GM21825 (cell line): ENCODE measurements at regions not wholly inside any gene's neighbourhood (a gene's known extent, or its start where the extent isn't known, plus 50 kb on each side); places are given as distances from the start of the nearest gene placed in this dataset.

ENCODE experiments used
- ATAC-seq: cut with Tn5 transposase; IDR thresholded peaks from one replicate; pipeline ENCODE4 v1.9.1; 2021; ENCODE audit warnings: mild to moderate bottlenecking, moderate library complexity; ENCODE audit not compliant: unreplicated experiment

DNA sequence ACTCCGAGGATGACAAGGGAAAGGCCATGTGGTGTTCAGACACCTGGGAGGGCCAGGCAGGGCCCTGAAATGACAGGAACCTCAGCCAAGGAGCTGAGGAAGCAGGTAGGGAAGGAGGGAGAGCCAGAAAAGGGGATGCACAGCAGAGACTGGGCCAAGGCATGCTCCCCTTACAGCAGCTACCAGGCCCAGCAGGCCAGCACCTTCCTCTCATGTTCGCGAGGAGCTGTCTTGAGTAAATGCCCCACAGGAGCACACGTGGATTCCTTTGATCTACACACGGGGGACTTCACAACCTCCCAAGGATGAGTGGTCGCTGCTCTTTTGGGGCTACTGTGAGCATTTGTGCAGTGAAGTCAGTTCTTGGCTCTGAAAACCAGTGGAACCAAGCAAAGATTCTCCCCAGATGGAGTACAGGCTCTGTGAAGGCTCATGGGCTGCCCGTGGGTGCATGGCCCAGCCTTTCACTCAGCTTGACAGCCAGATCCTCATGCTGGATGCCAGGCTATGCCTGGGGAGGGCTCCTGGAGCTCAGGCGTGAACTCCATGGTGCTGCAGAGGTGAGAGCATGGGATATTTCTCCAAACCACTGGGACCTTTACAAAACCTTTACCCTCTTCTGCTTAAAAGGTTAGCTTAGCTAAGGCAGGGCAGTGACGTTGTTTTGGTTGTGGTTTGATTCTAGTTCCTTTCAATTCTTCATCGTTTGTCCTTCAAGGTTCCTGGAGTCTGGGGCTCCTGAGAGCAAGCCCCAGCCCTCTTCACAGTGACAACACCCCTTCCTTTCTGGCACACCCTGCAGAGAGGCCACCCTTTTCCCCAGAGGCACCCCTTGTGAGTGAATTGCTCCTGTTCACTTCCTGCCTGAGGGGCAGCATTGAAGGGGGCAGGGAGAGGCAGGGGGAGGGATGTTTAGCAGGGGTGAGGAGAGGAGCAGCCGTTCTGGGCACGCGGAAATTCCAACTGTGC lies 74.2 kb upstream of the ZPBP start:
- ATAC-seq = peak; percentile 46

DNA sequence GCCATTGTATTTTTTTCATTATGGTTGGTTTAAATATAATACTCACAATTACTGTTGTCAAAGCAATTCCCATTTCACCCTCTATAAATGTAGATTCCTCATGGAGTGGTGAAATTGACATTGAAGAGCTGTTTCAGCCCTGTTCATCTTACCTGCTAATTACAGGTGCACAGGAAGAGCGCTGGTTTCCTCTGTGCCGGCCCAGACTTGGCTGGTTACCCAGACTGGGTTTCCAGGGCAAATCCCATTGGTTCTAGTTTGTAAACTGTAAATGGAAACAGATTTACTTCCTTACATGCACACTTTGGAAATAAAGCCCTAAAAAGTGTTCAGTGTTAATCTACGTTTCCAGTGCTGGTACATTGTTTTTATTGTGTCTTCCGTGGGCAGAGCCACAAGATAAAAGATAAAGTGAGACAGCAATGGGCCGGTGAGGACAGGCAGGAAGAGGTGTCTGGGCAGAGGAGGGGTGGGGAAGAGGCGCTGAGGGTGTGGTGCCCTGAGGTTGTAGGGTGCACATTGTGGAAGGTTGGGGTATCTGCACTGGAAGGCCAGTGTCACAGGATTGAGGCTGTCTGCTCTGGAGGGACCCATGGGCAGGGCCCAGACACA lies 71.6 kb upstream of the ZPBP start:
- ATAC-seq = no peak

DNA sequence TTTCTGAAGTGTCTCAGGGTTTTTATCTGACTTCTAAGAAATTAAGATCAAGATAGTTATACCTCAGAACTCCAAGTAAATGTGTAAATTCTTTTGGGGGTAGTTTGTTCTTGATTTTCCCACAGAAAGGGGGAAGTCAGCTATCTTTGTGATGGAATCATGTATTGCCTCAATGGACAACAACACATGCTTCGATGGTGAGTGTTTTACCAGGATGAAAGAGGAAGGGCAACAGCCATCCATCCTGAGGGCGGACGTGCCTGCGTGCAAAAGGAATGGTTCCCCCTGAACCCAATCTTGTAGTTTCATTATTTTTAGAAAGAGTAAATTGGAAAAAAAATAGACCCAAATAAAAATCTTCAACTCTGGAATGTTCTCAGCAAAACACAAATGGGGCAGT lies 67.2 kb upstream of the ZPBP start:
- ATAC-seq = no peak

DNA sequence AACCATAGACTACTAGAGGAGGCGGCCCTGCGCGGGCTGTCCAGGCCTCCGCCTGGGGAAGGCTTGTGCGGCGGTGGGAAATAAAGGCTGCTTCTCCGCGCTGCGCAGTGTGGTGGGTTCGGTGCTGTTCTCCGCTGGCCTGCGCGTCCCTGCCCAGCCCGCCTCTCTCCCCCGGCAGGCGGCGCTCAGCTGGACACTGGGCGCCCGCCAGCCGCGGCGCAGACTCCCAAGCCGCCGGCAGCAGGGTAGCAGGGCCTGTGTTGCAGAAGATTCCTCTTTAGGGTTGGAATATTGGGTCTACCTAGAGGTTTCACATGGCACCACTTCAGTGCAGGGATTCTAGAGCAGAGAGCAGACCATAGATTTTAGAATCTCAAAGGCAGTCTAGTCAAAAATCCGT lies 66.1 kb upstream of the ZPBP start:
- ATAC-seq = no peak

DNA sequence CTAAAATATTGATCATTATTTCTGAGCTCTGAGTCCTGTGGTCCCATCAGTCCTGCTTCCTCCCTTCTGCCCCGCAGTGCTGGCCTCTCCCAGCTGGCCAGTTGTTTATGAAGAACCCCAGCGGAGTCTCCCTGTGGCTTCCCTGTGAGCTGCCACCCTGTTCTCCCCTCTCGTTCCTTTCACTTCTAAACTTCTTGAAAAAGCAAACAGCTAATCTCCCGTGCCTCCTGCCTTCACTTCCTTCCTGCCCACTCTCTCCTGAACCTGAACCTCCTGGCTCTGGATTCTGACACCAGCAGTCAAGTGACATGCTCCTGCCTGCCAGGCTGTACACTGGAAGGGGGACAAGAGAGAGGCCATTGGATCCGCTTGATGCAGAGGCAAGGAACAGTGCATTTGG lies 63.7 kb upstream of the ZPBP start:
- ATAC-seq = no peak

DNA sequence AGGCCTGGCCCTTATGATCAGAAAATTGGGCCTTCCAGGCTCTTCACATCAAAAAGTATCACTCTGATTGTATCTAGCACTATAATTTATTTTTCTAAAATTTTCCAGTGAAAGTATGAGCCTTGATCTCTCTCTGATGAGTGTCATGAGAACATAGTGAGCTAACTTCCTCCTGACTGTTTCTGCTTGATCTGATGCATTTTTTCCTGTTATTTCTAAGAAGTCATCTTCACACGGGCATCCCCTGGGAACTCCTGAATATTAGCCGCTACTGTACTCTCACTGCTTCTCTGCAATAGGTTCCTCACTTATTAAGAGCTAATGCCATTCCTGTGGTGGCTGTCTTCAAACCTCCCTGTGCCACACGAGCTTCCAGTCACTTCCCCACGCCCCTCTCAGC lies 63.1 kb upstream of the ZPBP start:
- ATAC-seq = no peak

DNA sequence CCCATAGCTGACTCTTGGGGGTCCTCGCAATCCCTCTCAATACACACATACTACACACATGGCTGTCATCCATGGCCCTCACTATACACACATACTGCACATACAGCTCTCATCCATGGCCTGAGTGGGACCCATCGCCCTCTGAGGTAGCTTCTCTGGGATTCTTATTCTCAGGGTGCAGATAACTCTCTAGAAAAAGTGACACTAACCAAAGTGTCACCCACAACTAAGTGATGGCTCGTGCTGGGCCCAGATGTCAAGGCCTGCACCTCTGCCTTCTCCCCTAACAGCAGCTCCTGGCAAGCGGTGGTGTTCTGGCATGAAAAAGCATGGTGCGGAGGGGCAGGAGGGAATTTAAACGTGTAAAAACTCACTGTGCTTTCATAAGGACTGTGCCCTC lies 62.7 kb upstream of the ZPBP start:
- ATAC-seq = no peak

DNA sequence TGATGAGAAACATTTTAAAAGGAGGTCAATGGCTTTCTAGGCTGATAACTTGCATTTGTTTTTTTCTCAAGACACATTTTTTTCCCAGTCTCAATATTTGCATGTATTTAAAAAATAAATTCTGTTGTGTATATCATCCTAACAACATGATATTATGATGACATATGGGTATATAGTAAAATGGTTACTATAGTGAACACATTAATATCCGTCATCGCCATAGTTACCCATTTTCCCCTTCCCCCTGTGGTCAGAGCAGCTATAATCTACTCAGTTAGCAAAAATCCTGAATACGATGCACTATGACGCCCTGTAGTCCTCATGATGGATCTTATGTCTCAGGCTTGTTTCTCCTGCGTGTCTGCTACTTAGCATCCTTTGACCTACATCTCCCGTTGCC lies 60.9 kb upstream of the ZPBP start:
- no peak for ATAC-seq

DNA sequence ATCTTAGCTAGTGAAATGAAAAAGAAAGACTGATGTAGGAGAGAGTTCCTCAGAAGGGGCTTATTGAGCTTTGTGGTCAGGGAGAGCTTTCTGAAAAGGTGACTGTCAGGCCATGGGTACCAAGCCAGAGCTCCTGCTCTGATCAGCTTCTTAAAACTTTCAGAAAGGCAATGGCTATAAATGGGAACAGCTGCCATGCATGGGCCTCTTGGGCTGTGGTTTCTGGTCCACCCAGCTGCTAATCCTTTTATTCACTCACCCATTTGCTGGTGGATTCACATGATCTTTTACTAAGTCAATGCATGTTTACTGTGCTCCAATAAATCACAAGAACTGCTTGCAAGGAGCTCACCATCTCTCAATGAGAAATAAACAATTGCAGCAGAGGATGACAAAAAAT lies 60.1 kb upstream of the ZPBP start:
- ATAC-seq = no peak

DNA sequence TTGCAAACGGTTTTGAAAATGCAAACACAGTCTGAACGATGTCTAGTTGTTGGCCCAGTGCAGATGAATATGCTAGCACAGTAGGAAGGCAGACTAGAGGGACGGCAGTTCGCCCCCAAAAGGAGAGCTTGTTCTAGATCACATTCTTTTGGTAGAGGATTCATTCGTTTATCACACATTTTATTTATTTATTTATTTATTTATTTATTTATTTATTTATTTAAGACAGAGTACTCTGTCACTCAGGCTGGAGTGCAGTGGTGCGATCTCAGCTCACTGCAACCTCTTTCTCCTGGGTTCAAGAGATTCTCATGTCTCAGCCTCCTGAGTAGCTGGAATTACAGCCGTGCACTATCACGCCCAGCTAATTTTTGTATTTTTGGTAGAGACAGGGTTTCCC lies 59.4 kb upstream of the ZPBP start:
- ATAC-seq = no peak

DNA sequence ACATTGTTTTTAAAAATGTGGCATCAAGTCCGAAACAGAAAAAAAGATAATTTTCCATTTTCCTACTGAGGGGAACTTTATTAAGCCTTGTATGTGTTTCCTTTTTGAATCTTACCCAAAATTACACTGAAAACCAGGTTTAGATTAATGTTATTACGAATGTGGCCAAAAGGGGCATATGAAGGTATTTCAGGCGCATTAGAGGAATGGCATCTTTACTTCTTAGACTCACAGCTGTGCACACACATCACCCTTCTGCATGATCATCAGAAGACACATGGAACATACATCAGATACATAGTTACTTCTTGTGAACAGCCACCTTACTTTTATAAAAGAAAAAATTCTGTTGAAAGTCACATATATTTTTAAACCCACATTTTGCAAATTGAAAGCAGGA lies 58.6 kb upstream of the ZPBP start:
- ATAC-seq = no peak

DNA sequence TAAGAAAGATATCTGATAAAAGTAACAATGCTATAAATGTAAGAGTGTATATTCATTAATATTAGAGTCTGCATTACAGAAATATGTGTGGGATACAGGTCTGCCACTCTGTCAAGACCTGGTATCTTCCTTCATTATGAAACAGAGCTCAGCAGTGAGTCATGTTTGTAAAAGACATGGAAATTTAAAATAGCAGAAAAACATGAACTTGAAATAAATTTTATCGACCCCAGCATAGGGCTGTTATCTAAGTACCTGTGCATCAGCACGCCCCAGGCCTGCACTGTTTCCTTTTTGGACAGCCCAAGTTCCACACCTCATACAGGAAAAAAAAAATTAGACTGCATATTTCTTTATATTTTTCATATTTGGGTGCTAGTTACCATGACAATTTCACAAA lies 58.0 kb upstream of the ZPBP start:
- no peak for ATAC-seq

DNA sequence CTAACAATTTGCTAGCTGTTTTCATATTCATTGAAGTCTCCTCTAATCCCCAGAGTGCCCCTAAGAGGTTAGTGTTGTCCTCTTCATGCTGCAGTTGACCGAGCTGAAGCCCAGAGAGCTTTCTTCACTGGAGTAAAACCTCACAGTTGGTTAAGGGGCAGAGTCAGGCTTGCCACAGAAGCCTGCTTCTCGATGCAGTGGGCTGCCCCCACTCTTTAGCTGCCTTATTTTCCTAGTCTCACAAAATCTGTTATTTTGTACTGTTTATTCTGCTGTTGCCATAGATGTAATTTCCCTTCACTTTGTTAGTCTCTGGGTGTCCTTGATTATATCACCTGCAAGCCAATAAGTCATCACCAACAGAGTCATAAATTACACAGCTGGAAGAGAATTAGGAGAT lies 56.3 kb upstream of the ZPBP start:
- ATAC-seq = no peak

DNA sequence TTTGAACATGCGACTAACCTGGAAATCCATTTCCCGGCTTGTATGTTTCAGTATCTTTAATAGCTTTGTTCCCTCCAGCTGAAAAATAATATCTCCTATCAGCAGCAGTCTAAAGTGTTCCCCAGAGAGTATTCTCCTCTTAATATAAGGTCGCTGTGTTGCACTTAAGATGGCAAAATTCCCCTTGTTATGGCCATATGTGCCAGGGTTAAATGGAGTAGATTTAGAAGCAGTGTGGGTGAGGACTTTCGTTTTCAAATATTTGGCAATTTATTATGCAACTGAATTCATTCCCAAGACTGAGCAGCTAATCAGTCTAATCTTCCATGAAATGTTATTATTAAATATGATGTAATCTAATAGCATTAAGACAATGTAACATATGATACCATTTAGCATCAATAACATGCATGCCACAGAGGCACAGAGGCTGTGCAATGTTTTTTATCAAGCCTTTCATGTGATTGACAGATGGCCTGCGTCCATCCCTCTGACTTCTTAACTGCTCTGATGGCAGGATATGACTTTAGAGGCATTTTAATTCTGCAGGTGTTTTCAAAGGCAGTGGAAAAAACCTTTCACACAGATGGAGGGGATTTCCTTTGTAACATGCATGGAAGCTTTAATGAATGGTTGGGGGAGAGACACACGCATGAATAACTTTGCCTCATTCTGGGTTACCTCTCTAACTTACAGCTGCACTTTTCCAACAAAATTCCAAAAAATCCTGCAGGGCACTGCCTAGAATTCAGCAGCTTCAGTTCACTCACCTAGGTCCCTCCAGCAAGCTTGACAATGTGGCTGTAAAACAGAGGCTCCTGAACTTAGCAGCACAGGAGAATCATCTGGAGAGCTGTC lies 55.1 kb upstream of the ZPBP start:
- peak; percentile 51 for ATAC-seq

DNA sequence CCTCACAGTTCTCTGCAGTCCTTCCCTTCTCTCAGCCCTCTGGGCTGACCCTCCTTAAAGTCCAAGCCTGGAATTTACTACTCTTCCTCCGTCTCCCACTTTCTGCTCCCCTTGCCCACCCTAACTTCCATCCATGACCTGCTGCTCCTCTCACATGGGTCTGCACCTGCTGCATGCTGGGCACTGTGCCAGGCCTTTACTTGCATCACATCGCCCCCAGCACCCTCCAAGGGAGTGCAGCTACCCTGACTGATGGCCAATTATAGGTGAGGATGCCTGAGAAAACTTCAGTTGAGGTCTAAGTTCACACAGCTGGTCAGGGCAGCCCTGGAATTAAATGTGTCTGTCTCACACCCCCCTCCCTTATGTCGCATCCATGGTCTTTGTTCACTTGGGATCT lies 53.6 kb upstream of the ZPBP start:
- no peak for ATAC-seq

DNA sequence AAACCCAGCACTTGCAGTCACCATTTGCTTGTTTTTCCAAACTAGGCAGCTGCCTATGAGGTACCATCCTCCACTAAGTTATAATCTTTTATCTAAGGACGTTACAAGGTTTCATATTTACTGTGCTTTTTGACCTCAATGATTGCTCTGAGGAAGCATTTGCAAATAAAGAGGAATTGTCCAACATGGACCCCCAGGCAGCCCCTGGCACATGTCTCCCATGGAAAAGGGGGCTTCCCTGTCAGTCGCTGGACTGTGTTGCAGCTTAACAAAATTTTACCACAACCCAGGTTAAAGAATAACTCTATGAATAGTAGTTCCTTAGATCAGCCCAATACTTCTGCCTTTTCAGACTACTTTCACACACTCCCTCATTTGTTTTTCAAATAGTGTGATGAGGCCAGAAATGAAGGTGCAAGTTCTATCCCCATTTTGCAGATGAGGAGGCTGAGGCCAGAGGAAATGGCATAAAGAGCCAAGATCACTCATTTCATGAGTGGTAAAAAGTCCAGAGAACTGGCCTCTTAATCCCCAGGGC lies 52.8 kb upstream of the ZPBP start:
- ATAC-seq = peak; percentile 48

DNA sequence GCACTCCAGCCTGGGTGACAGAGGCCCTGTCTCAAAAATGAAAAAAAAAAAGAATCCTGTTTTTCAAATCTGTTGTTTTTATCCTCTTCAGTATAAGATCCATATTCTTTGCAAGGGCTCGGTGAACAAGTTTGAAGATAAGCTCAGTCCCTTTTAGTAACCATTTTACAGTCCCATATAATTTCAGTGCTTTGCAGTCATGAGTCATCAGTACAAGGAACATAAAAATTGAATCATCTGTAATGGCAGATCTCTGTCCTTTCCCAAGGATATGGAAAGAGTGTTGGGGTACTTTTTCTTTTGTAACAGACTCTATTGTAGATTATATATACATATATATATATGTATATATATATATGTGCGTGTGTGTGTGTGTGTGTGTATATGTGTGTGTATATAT lies 52.2 kb upstream of the ZPBP start:
- no peak for ATAC-seq
